A673 (cell line): ENCODE measurements at regions not wholly inside any gene's neighbourhood (a gene's known extent, or its start where the extent isn't known, plus 50 kb on each side); places are given as distances from the start of the nearest gene placed in this dataset.

Source experiments
- BruUV-seq: library from RNA; stranded (reverse); fragments of 400-500 nt; replicated peaks from 2 replicates; lab custom pipeline; 2021; lab: Mats Ljungman, UMichigan
- CTCF ChIA-PET: fragments of 300-600 bp; sonication (Branson Sonifier 250); formaldehyde crosslinking; loops from one replicate; lab custom pipeline; 2022; ENCODE audit warnings: antibody characterized with exemption; lab: Charles Lee
- POLR2A ChIA-PET: fragments of 300-600 bp; sonication (Branson Sonifier 250); formaldehyde crosslinking; loops from one replicate; lab custom pipeline; 2022; ENCODE audit warnings: antibody characterized with exemption; ENCODE audit not compliant: low non-redundant PET; lab: Charles Lee
- DNase-seq: peaks from one replicate; pipeline ENCODE4 v3.0.0-alpha.2; 2015; ENCODE audit warnings: low spot score
- H3K27ac ChIP-seq: fragments of 200-600 bp; sonication (generic); 2 replicates; pipeline ENCODE4 v1.5.1; 2016; ENCODE audit warnings: mixed run types, low read depth, mild to moderate bottlenecking, mixed read lengths, antibody characterized with exemption, low read length; ENCODE audit not compliant: poor library complexity, severe bottlenecking
- H3K27me3 ChIP-seq: fragments of 200-600 bp; sonication (generic); replicated peaks from 2 replicates; pipeline ENCODE4 v1.6.1; 2017; ENCODE audit warnings: mixed run types, low read depth, mild to moderate bottlenecking, mixed read lengths, antibody characterized with exemption, low read length; ENCODE audit not compliant: insufficient read depth, poor library complexity
- H3K36me3 ChIP-seq: fragments of 200-600 bp; sonication (generic); 2 replicates; pipeline ENCODE4 v1.6.1; 2016; ENCODE audit warnings: mixed run types, mild to moderate bottlenecking, mixed read lengths, antibody characterized with exemption, low read length; ENCODE audit not compliant: insufficient read depth, poor library complexity, severe bottlenecking
- H3K4me1 ChIP-seq: fragments of 200-600 bp; sonication (generic); 2 replicates; pipeline ENCODE4 v1.6.1; 2017; ENCODE audit warnings: mixed run types, mild to moderate bottlenecking, mixed read lengths, antibody characterized with exemption, low read length; ENCODE audit not compliant: insufficient read depth, poor library complexity, severe bottlenecking
- H3K4me3 ChIP-seq: fragments of 200-600 bp; sonication (generic); 2 replicates; pipeline ENCODE4 v1.5.1; 2016; ENCODE audit warnings: low read depth, mixed run types, mild to moderate bottlenecking, mixed read lengths, low read length; ENCODE audit not compliant: poor library complexity, severe bottlenecking
- H3K9me3 ChIP-seq: fragments of 200-600 bp; sonication (generic); 2 replicates; pipeline ENCODE4 v1.6.1; 2016; ENCODE audit warnings: mixed run types, low read depth, mild to moderate bottlenecking, mixed read lengths, antibody characterized with exemption, low read length; ENCODE audit not compliant: poor library complexity, severe bottlenecking
- CTCF ChIP-seq: fragments of 300-800, 200-600 bp; sonication (generic); conservative IDR thresholded peaks from 2 replicates; pipeline ENCODE4 v1.5.1; 2017; ENCODE audit warnings: low read depth, mild to moderate bottlenecking, antibody characterized with exemption, low read length, moderate library complexity, mixed read lengths
- EZH2 ChIP-seq: fragments of 200-600 bp; sonication (generic); IDR thresholded peaks from 2 replicates; pipeline ENCODE4 v1.6.1; 2017; ENCODE audit warnings: borderline replicate concordance, low read depth, mild to moderate bottlenecking, mixed read lengths, antibody characterized with exemption, low read length; ENCODE audit not compliant: poor library complexity, severe bottlenecking
- intact Hi-C: fragments of 100-400 bp; cut with micrococcal nuclease; formaldehyde crosslinking; loops from one replicate; pipeline ENCODE4 v1.10.0; 2022; ENCODE audit not compliant: unreplicated experiment

GRCh38 chr22:48641906-48642475 is 1185.7 kb downstream of the BRD1 start:
- no peak overlapping the region for H3K4me3 ChIP-seq
- BruUV-seq: no TSS peak
- intact Hi-C loops: no loop called here
- peak overlapping the region; percentile 47 for H3K27ac ChIP-seq
- TF ChIP-seq EZH2 (no peak), CTCF (no peak)
- no peaks in the 10 kb centered on the region for H3K9me3 ChIP-seq
- H3K36me3 ChIP-seq: peaks cover 6% of the 10 kb centered on the region
- CTCF ChIA-PET: no interaction called here
- no peaks in the 10 kb centered on the region for H3K27me3 ChIP-seq
- peaks cover 26% of the 10 kb centered on the region for H3K4me1 ChIP-seq
- no peak for DNase-seq
- POLR2A ChIA-PET: no interaction called here

- no peak for TF ChIP-seq EZH2
- TF ChIP-seq CTCF: no peak
- no peaks in the 10 kb centered on the region for H3K27me3 ChIP-seq
- CTCF ChIA-PET: no interaction called here
Measured at GRCh38 chr22:48640890-48641841, 1186.5 kb downstream of the BRD1 start.

GRCh38 chr22:48639896-48640748 is 1187.6 kb downstream of the BRD1 start:
- no TSS peak for BruUV-seq
- H3K9me3 ChIP-seq: no peaks in the 10 kb centered on the region
- no peaks in the 10 kb centered on the region for H3K27me3 ChIP-seq
- peaks cover 36% of the 10 kb centered on the region for H3K4me1 ChIP-seq
- no peaks in the 10 kb centered on the region for H3K36me3 ChIP-seq
- intact Hi-C loops: no loop called here
- no peak for DNase-seq
- ChIA-PET CTCF (no interaction called here), POLR2A (no interaction called here)
- no peak overlapping the region for H3K4me3 ChIP-seq
- H3K27ac ChIP-seq: no peak overlapping the region
- no peak for TF ChIP-seq CTCF
- TF ChIP-seq EZH2: no peak

More at GRCh38 chr22:48640890-48641841, 1186.5 kb downstream of the BRD1 start:
- Histone ChIP-seq H3K4me3 (no peak overlapping the region), H3K27ac (peak overlapping the region; percentile 37), H3K36me3 (no peaks in the 10 kb centered on the region), H3K4me1 (peaks cover 26% of the 10 kb centered on the region), H3K9me3 (no peaks in the 10 kb centered on the region)
- intact Hi-C loops: no loop called here
- POLR2A ChIA-PET: no interaction called here
- no peak for DNase-seq
- no TSS peak for BruUV-seq
